ENCODE measurements at regions not wholly inside any gene's neighbourhood (a gene's known extent, or its start where the extent isn't known, plus 50 kb on each side); places are given as distances from the start of the nearest gene placed in this dataset.

GRCh38 chr9:78567693-78568092 lies 270.8 kb downstream of the PSAT1 start:
- DNase-seq = no peak
- H3K27me3 ChIP-seq (replicated peaks; ENCODE audit: control insufficient read depth, insufficient read depth, low read length, poor library complexity, severe bottlenecking) = no peaks in the 10 kb centered on the region
- no peak overlapping the region for H3K4me3 ChIP-seq (ENCODE audit: insufficient read depth, low read depth, low read length, poor library complexity, severe bottlenecking)
- no peaks in the 10 kb centered on the region for H3K36me3 ChIP-seq (ENCODE audit: control insufficient read depth, insufficient read depth, low read length)
- no peaks in the 10 kb centered on the region for H3K4me1 ChIP-seq (ENCODE audit: control insufficient read depth, insufficient read depth, low read length, poor library complexity, severe bottlenecking)
- no peaks in the 10 kb centered on the region for H3K9me3 ChIP-seq (ENCODE audit: control insufficient read depth, low read length)
- H3K27ac ChIP-seq (ENCODE audit: insufficient read depth, low read length, poor library complexity, severe bottlenecking) = no peak overlapping the region

GRCh38 chr9:78568774-78569173 lies 271.8 kb downstream of the PSAT1 start:
- H3K9me3 ChIP-seq (ENCODE audit: control insufficient read depth, low read length) = no peaks in the 10 kb centered on the region
- H3K4me1 ChIP-seq (ENCODE audit: control insufficient read depth, insufficient read depth, low read length, poor library complexity, severe bottlenecking) = no peaks in the 10 kb centered on the region
- H3K36me3 ChIP-seq (ENCODE audit: control insufficient read depth, insufficient read depth, low read length) = no peaks in the 10 kb centered on the region
- no peak for DNase-seq
- H3K27ac ChIP-seq (ENCODE audit: insufficient read depth, low read length, poor library complexity, severe bottlenecking) = no peak overlapping the region
- H3K27me3 ChIP-seq (replicated peaks; ENCODE audit: control insufficient read depth, insufficient read depth, low read length, poor library complexity, severe bottlenecking) = no peaks in the 10 kb centered on the region
- no peak overlapping the region for H3K4me3 ChIP-seq (ENCODE audit: insufficient read depth, low read depth, low read length, poor library complexity, severe bottlenecking)

- DNase-seq = no peak
- Histone ChIP-seq H3K9me3 (ENCODE audit: control insufficient read depth, low read length) (no peaks in the 10 kb centered on the region), H3K27ac (ENCODE audit: insufficient read depth, low read length, poor library complexity, severe bottlenecking) (no peak overlapping the region), H3K36me3 (ENCODE audit: control insufficient read depth, insufficient read depth, low read length) (no peaks in the 10 kb centered on the region), H3K4me3 (ENCODE audit: insufficient read depth, low read depth, low read length, poor library complexity, severe bottlenecking) (no peak overlapping the region), H3K27me3 (replicated peaks; ENCODE audit: control insufficient read depth, insufficient read depth, low read length, poor library complexity, severe bottlenecking) (no peaks in the 10 kb centered on the region), H3K4me1 (ENCODE audit: control insufficient read depth, insufficient read depth, low read length, poor library complexity, severe bottlenecking) (no peaks in the 10 kb centered on the region)
Observed at GRCh38 chr9:78572266-78572665, 275.3 kb downstream of the PSAT1 start.

- Histone ChIP-seq H3K27ac (ENCODE audit: insufficient read depth, low read length, poor library complexity, severe bottlenecking) (no peak overlapping the region), H3K27me3 (replicated peaks; ENCODE audit: control insufficient read depth, insufficient read depth, low read length, poor library complexity, severe bottlenecking) (no peaks in the 10 kb centered on the region), H3K9me3 (ENCODE audit: control insufficient read depth, low read length) (no peaks in the 10 kb centered on the region), H3K4me3 (ENCODE audit: insufficient read depth, low read depth, low read length, poor library complexity, severe bottlenecking) (no peak overlapping the region), H3K36me3 (ENCODE audit: control insufficient read depth, insufficient read depth, low read length) (no peaks in the 10 kb centered on the region), H3K4me1 (ENCODE audit: control insufficient read depth, insufficient read depth, low read length, poor library complexity, severe bottlenecking) (no peaks in the 10 kb centered on the region)
- no peak for DNase-seq
Observed at GRCh38 chr9:78573205-78573604, 276.3 kb downstream of the PSAT1 start.

GRCh38 chr9:78573669-78574068 lies 276.7 kb downstream of the PSAT1 start:
- Histone ChIP-seq H3K27me3 (replicated peaks; ENCODE audit: control insufficient read depth, insufficient read depth, low read length, poor library complexity, severe bottlenecking) (no peaks in the 10 kb centered on the region), H3K36me3 (ENCODE audit: control insufficient read depth, insufficient read depth, low read length) (no peaks in the 10 kb centered on the region), H3K27ac (ENCODE audit: insufficient read depth, low read length, poor library complexity, severe bottlenecking) (no peak overlapping the region), H3K4me1 (ENCODE audit: control insufficient read depth, insufficient read depth, low read length, poor library complexity, severe bottlenecking) (no peaks in the 10 kb centered on the region), H3K4me3 (ENCODE audit: insufficient read depth, low read depth, low read length, poor library complexity, severe bottlenecking) (no peak overlapping the region), H3K9me3 (ENCODE audit: control insufficient read depth, low read length) (no peaks in the 10 kb centered on the region)
- no peak for DNase-seq

GRCh38 chr9:78574354-78575045 lies 277.6 kb downstream of the PSAT1 start:
- Histone ChIP-seq H3K4me3 (ENCODE audit: insufficient read depth, low read depth, low read length, poor library complexity, severe bottlenecking) (no peak overlapping the region), H3K4me1 (ENCODE audit: control insufficient read depth, insufficient read depth, low read length, poor library complexity, severe bottlenecking) (no peaks in the 10 kb centered on the region), H3K27me3 (replicated peaks; ENCODE audit: control insufficient read depth, insufficient read depth, low read length, poor library complexity, severe bottlenecking) (no peaks in the 10 kb centered on the region), H3K27ac (ENCODE audit: insufficient read depth, low read length, poor library complexity, severe bottlenecking) (no peak overlapping the region), H3K9me3 (ENCODE audit: control insufficient read depth, low read length) (no peaks in the 10 kb centered on the region), H3K36me3 (ENCODE audit: control insufficient read depth, insufficient read depth, low read length) (no peaks in the 10 kb centered on the region)
- DNase-seq = no peak

GRCh38 chr9:78575081-78575480 lies 278.2 kb downstream of the PSAT1 start:
- Histone ChIP-seq H3K27ac (ENCODE audit: insufficient read depth, low read length, poor library complexity, severe bottlenecking) (no peak overlapping the region), H3K4me3 (ENCODE audit: insufficient read depth, low read depth, low read length, poor library complexity, severe bottlenecking) (no peak overlapping the region), H3K27me3 (replicated peaks; ENCODE audit: control insufficient read depth, insufficient read depth, low read length, poor library complexity, severe bottlenecking) (no peaks in the 10 kb centered on the region), H3K4me1 (ENCODE audit: control insufficient read depth, insufficient read depth, low read length, poor library complexity, severe bottlenecking) (no peaks in the 10 kb centered on the region), H3K36me3 (ENCODE audit: control insufficient read depth, insufficient read depth, low read length) (no peaks in the 10 kb centered on the region), H3K9me3 (ENCODE audit: control insufficient read depth, low read length) (no peaks in the 10 kb centered on the region)
- no peak for DNase-seq

GRCh38 chr9:78575771-78576170 lies 278.8 kb downstream of the PSAT1 start:
- no peak for DNase-seq
- H3K9me3 ChIP-seq (ENCODE audit: control insufficient read depth, low read length) = no peaks in the 10 kb centered on the region

GRCh38 chr9:78577156-78577906 lies 280.4 kb downstream of the PSAT1 start:
- Histone ChIP-seq H3K36me3 (ENCODE audit: control insufficient read depth, insufficient read depth, low read length) (no peaks in the 10 kb centered on the region), H3K4me3 (ENCODE audit: insufficient read depth, low read depth, low read length, poor library complexity, severe bottlenecking) (no peak overlapping the region)

More at GRCh38 chr9:78575771-78576170, 278.8 kb downstream of the PSAT1 start:
- H3K4me1 ChIP-seq (ENCODE audit: control insufficient read depth, insufficient read depth, low read length, poor library complexity, severe bottlenecking) = no peaks in the 10 kb centered on the region
- no peak overlapping the region for H3K27ac ChIP-seq (ENCODE audit: insufficient read depth, low read length, poor library complexity, severe bottlenecking)
- H3K4me3 ChIP-seq (ENCODE audit: insufficient read depth, low read depth, low read length, poor library complexity, severe bottlenecking) = no peak overlapping the region
- no peaks in the 10 kb centered on the region for H3K36me3 ChIP-seq (ENCODE audit: control insufficient read depth, insufficient read depth, low read length)
- no peaks in the 10 kb centered on the region for H3K27me3 ChIP-seq (replicated peaks; ENCODE audit: control insufficient read depth, insufficient read depth, low read length, poor library complexity, severe bottlenecking)

GRCh38 chr9:78578072-78578471 lies 281.1 kb downstream of the PSAT1 start:
- no peak for DNase-seq
- Histone ChIP-seq H3K36me3 (ENCODE audit: control insufficient read depth, insufficient read depth, low read length) (no peaks in the 10 kb centered on the region), H3K9me3 (ENCODE audit: control insufficient read depth, low read length) (no peaks in the 10 kb centered on the region), H3K4me1 (ENCODE audit: control insufficient read depth, insufficient read depth, low read length, poor library complexity, severe bottlenecking) (no peaks in the 10 kb centered on the region), H3K27me3 (replicated peaks; ENCODE audit: control insufficient read depth, insufficient read depth, low read length, poor library complexity, severe bottlenecking) (no peaks in the 10 kb centered on the region), H3K27ac (ENCODE audit: insufficient read depth, low read length, poor library complexity, severe bottlenecking) (no peak overlapping the region), H3K4me3 (ENCODE audit: insufficient read depth, low read depth, low read length, poor library complexity, severe bottlenecking) (no peak overlapping the region)

More at GRCh38 chr9:78577156-78577906, 280.4 kb downstream of the PSAT1 start:
- Histone ChIP-seq H3K9me3 (ENCODE audit: control insufficient read depth, low read length) (no peaks in the 10 kb centered on the region), H3K27ac (ENCODE audit: insufficient read depth, low read length, poor library complexity, severe bottlenecking) (no peak overlapping the region), H3K4me1 (ENCODE audit: control insufficient read depth, insufficient read depth, low read length, poor library complexity, severe bottlenecking) (no peaks in the 10 kb centered on the region), H3K27me3 (replicated peaks; ENCODE audit: control insufficient read depth, insufficient read depth, low read length, poor library complexity, severe bottlenecking) (no peaks in the 10 kb centered on the region)
- DNase-seq = no peak
